HCT116 (cell line): ENCODE measurements at regions not wholly inside any gene's neighbourhood (a gene's known extent, or its start where the extent isn't known, plus 50 kb on each side); places are given as distances from the start of the nearest gene placed in this dataset.

Experiments
- ATAC-seq: fragments of 200-7000 bp; cut with Tn5 transposase; 2 replicates; pipeline ENCODE4 v1.9.1; 2020; ENCODE audit warnings: mild to moderate bottlenecking, moderate library complexity
- BruUV-seq: library from RNA; stranded (reverse); fragments of 400-500 nt; replicated peaks from 2 replicates; lab custom pipeline; 2021; lab: Mats Ljungman, UMichigan
- CTCF ChIA-PET: fragments of 300-600 bp; sonication (Branson Sonifier 250); formaldehyde crosslinking; loops from one replicate; lab custom pipeline; 2021; ENCODE audit warnings: antibody characterized with exemption; lab: Charles Lee
- POLR2A ChIA-PET: fragments of 300-600, 350-600 bp; sonication (Branson Sonifier 250); formaldehyde crosslinking; loops from one replicate; lab custom pipeline; 2021; ENCODE audit warnings: antibody characterized with exemption; lab: Charles Lee
- RAD21 ChIA-PET, 2 experiments: fragments of 300-600 bp; sonication (Branson Sonifier 250); formaldehyde crosslinking; loops; one replicate each; lab custom pipeline; 2023; ENCODE audit warnings: low total read pairs in 2 of 2; ENCODE audit not compliant: uncharacterized antibody in 2 of 2, unreplicated experiment in 2 of 2, low non-redundant PET in 1 of 2; lab: Charles Lee
- DNase-seq: peaks from one replicate; pipeline ENCODE4 v3.0.0-alpha.2; 2010; ENCODE audit warnings: low read depth, low spot score
- H2AFZ ChIP-seq: fragments of 200-600 bp; shearing (Covaris generic), sonication (generic); 2 replicates; pipeline ENCODE4 v1.6.1; 2017; ENCODE audit warnings: low read depth, mixed run types, mixed read lengths, antibody characterized with exemption, low read length; ENCODE audit not compliant: poor library complexity, severe bottlenecking
- H3K27ac ChIP-seq: 2 replicates; pipeline ENCODE4 v1.5.1; 2012; ENCODE audit warnings: low read depth, low read length
- H3K27me3 ChIP-seq: fragments of 200-600 bp; sonication (generic); 2 replicates; pipeline ENCODE4 v1.6.1; 2016; ENCODE audit warnings: mixed run types, low read length, mixed read lengths; ENCODE audit not compliant: insufficient read depth
- H3K36me3 ChIP-seq, 2 experiments: fragments of 200-500 bp in 1 of 2; fragments of 200-600 bp in 1 of 2; sonication (Bioruptor generic) in 1 of 2; sonication (generic) in 1 of 2; 2 replicates each; pipeline versions ENCODE4 v1.5.1 to v1.6.1; 2014 to 2016; ENCODE audit warnings: low read length in 2 of 2, inconsistent platforms in 1 of 2, mixed read lengths in 1 of 2, mixed run types in 1 of 2; ENCODE audit not compliant: insufficient read depth in 2 of 2, control insufficient read depth in 1 of 2
- H3K4me1 ChIP-seq, 2 experiments: fragments of 200-600 bp in 1 of 2; sonication (generic) in 1 of 2; 2 replicates each; pipeline versions ENCODE4 v1.5.1 to v1.6.1; 2012 to 2017; ENCODE audit warnings: low read length in 2 of 2, inconsistent platforms in 1 of 2, mild to moderate bottlenecking in 1 of 2, mixed read lengths in 1 of 2, mixed run types in 1 of 2, moderate library complexity in 1 of 2; ENCODE audit not compliant: insufficient read depth in 2 of 2, control insufficient read depth in 1 of 2
- H3K4me2 ChIP-seq: fragments of 200-600 bp; sonication (generic); 2 replicates; pipeline ENCODE4 v1.6.1; 2017; ENCODE audit warnings: mixed run types, low read length, mixed read lengths
- H3K4me3 ChIP-seq, 2 experiments: fragments of 200-600 bp in 1 of 2; sonication (generic) in 1 of 2; replicated peaks in 1 of 2; 2 replicates each; pipeline ENCODE4 v1.5.1; 2011 to 2016; ENCODE audit warnings: low read length in 2 of 2, control low read depth in 1 of 2, low read depth in 1 of 2, mild to moderate bottlenecking in 1 of 2, mixed read lengths in 1 of 2, mixed run types in 1 of 2
- H3K79me2 ChIP-seq: fragments of 200-600 bp; sonication (generic); 2 replicates; pipeline ENCODE4 v1.6.1; 2017; ENCODE audit warnings: mild to moderate bottlenecking, mixed run types, low read length, moderate library complexity, mixed read lengths; ENCODE audit not compliant: insufficient read depth
- H3K9ac ChIP-seq: fragments of 200-600 bp; sonication (generic); 2 replicates; pipeline ENCODE4 v1.6.1; 2016; ENCODE audit warnings: low read length, mixed read lengths
- H3K9me2 ChIP-seq: fragments of 200-600 bp; sonication (generic), shearing (Covaris generic); 2 replicates; pipeline ENCODE4 v1.6.1; 2017; ENCODE audit warnings: mixed run types, mild to moderate bottlenecking, moderate library complexity; ENCODE audit not compliant: insufficient read depth
- H3K9me3 ChIP-seq, 2 experiments: fragments of 200-500 bp in 1 of 2; fragments of 200-600 bp in 1 of 2; sonication (Bioruptor generic) in 1 of 2; sonication (generic) in 1 of 2; 2 replicates each; pipeline ENCODE4 v1.6.1; 2014 to 2017; ENCODE audit warnings: low read length in 2 of 2, mixed read lengths in 2 of 2, inconsistent platforms in 1 of 2, low read depth in 1 of 2, mild to moderate bottlenecking in 1 of 2, mixed run types in 1 of 2, moderate library complexity in 1 of 2; ENCODE audit not compliant: control insufficient read depth in 1 of 2, insufficient read depth in 1 of 2
- H4K20me1 ChIP-seq: fragments of 200-600 bp; sonication (generic), shearing (Covaris generic); 2 replicates; pipeline ENCODE4 v1.6.1; 2017; ENCODE audit warnings: mixed run types, mild to moderate bottlenecking, moderate library complexity; ENCODE audit not compliant: insufficient read depth
- CBX3 ChIP-seq: IDR thresholded peaks from 2 replicates; pipeline ENCODE4 v1.6.1; 2012; ENCODE audit warnings: low read depth
- CEBPB ChIP-seq: IDR thresholded peaks from 2 replicates; pipeline ENCODE4 v1.6.1; 2012; ENCODE audit warnings: low read depth
- EGR1 ChIP-seq: IDR thresholded peaks from 2 replicates; pipeline ENCODE4 v1.6.1; 2012; ENCODE audit warnings: low read depth
- ELF1 ChIP-seq: IDR thresholded peaks from 2 replicates; pipeline ENCODE4 v1.6.1; 2012; ENCODE audit warnings: low read depth, borderline replicate concordance
- EZH2phosphoT487 ChIP-seq: fragments of 200-600 bp; IDR thresholded peaks from 2 replicates; pipeline ENCODE4 v1.6.1; 2018; ENCODE audit warnings: antibody characterized with exemption, borderline replicate concordance
- FOSL1 ChIP-seq: IDR thresholded peaks from 2 replicates; pipeline ENCODE4 v1.6.1; 2012; ENCODE audit warnings: low read depth
- POLR2A ChIP-seq: IDR thresholded peaks from 2 replicates; pipeline ENCODE4 v1.7.0; 2011; ENCODE audit warnings: borderline replicate concordance; ENCODE audit not compliant: insufficient read depth, insufficient read length; ENCODE audit errors: extremely low read depth
- POLR2AphosphoS5 ChIP-seq: IDR thresholded peaks from 2 replicates; pipeline ENCODE4 v1.6.1; 2011; ENCODE audit warnings: mild to moderate bottlenecking, low read depth, low read length, moderate library complexity
- RAD21 ChIP-seq: IDR thresholded peaks from 2 replicates; pipeline ENCODE4 v1.6.1; 2012; ENCODE audit warnings: low read depth, mild to moderate bottlenecking
- SIN3A ChIP-seq: IDR thresholded peaks from 2 replicates; pipeline ENCODE4 v1.6.1; 2012; ENCODE audit warnings: low read depth
- SP1 ChIP-seq: IDR thresholded peaks from 2 replicates; pipeline ENCODE4 v1.6.1; 2012; ENCODE audit warnings: low read depth
- SRF ChIP-seq: IDR thresholded peaks from 2 replicates; pipeline ENCODE4 v1.6.1; 2012; ENCODE audit warnings: low read depth
- TCF7L2 ChIP-seq: IDR thresholded peaks from 2 replicates; pipeline ENCODE4 v1.7.0; 2011; ENCODE audit warnings: borderline replicate concordance, inconsistent platforms; ENCODE audit not compliant: insufficient read depth, insufficient read length; ENCODE audit errors: extremely low read depth
- YY1 ChIP-seq: IDR thresholded peaks from 2 replicates; pipeline ENCODE4 v1.6.1; 2011; ENCODE audit warnings: low read length, low read depth, moderate library complexity, mild to moderate bottlenecking; ENCODE audit not compliant: insufficient replicate concordance; ENCODE audit errors: extremely low read depth
- ZFX ChIP-seq: fragments of 450-650 bp; IDR thresholded peaks from 2 replicates; pipeline ENCODE4 v1.6.1; 2017
- ZNF274 ChIP-seq: fragments of 200-500 bp; sonication (Bioruptor generic); IDR thresholded peaks from 2 replicates; pipeline ENCODE4 v1.6.1; 2014; ENCODE audit warnings: mild to moderate bottlenecking, low read depth, low read length, inconsistent platforms
- intact Hi-C: fragments of 100-400 bp; cut with micrococcal nuclease; formaldehyde crosslinking; loops from 2 replicates; pipeline ENCODE4 v1.10.0; 2022
- TF ChIP-seq, protein P1 (sequence below): IDR thresholded peaks from 2 replicates; pipeline ENCODE4 v1.6.1; 2011; ENCODE audit warnings: mild to moderate bottlenecking, low read length, moderate library complexity; ENCODE audit not compliant: insufficient replicate concordance; ENCODE audit errors: extremely low read depth
- TF ChIP-seq, protein P2 (sequence below): IDR thresholded peaks from 2 replicates; pipeline ENCODE4 v1.6.1; 2012
- TF ChIP-seq, protein P3 (sequence below): IDR thresholded peaks from 2 replicates; pipeline ENCODE4 v1.6.1; 2012
- TF ChIP-seq, protein P4 (sequence below), 3 experiments: fragments of 200-600 bp in 1 of 3; sonication (generic) in 1 of 3; IDR thresholded peaks in 2 of 3; conservative IDR thresholded peaks in 1 of 3; 2 replicates each; pipeline ENCODE4 v1.5.1; 2012 to 2017; ENCODE audit warnings: low read depth in 2 of 3, low read length in 2 of 3, antibody characterized with exemption in 1 of 3, borderline replicate concordance in 1 of 3, control low read depth in 1 of 3, mild to moderate bottlenecking in 1 of 3, mixed read lengths in 1 of 3, mixed run types in 1 of 3, moderate library complexity in 1 of 3; ENCODE audit not compliant: insufficient read depth in 1 of 3

DNA sequence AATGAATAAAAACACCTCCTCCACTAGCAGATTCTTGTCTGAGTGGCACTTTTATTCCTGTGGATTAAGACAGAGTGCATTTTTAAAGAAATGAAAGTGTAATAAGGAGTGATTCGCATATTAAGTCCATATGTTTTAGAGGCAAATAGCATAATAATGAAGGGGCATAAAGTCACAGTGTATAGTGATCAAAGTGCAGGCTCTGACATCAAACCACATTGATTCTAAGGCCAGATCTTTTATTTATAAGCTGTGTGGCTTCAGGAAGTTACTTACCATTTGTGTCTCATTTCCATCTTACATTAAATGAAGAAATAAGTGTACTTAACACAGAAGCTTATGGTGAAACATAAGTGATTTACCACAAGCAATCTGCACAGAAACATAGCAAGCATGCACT is 332.8 kb downstream of the GASK1B start (continued):
- TF ChIP-seq POLR2AphosphoS5: no peak
- TF ChIP-seq POLR2A: no peak
- TF ChIP-seq CEBPB: no peak
- TF ChIP-seq, all 23 proteins: peak for 0

DNA sequence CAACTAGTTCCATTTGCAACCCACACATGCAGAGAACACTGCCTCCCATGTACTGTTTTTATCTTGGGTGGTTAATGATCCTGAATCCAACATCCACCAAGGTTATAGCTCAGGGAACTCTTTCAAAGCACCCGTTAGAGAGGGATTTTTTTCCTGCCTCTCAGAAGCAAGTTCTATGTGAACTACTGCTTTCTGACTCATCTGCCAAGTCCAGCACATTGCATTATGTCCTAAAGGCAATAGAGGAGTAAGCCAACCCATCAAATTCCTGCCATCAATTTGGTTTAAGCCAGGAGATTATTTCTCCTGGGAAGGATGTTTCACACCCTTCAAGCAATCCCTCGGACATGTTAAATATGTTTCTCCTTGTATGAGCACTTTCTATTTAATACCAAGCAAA is 334.5 kb downstream of the GASK1B start:
- H3K79me2 ChIP-seq: no peaks in the 10 kb centered on the region
- H3K27me3 ChIP-seq: no peaks in the 10 kb centered on the region
- H3K4me1 ChIP-seq: no peaks in the 10 kb centered on the region
- H4K20me1 ChIP-seq: no peaks in the 10 kb centered on the region
- H3K4me3 ChIP-seq: no peak overlapping the region
- RAD21 ChIA-PET: no interaction called here
- no TSS peak for BruUV-seq
- no peak overlapping the region for H3K9ac ChIP-seq
- TF ChIP-seq SRF: no peak
- no peak for TF ChIP-seq EZH2phosphoT487
- TF ChIP-seq CEBPB: no peak
- TF ChIP-seq POLR2A: no peak
- no peak for TF ChIP-seq SP1
- TF ChIP-seq EGR1: no peak
- TF ChIP-seq, protein P1, sequence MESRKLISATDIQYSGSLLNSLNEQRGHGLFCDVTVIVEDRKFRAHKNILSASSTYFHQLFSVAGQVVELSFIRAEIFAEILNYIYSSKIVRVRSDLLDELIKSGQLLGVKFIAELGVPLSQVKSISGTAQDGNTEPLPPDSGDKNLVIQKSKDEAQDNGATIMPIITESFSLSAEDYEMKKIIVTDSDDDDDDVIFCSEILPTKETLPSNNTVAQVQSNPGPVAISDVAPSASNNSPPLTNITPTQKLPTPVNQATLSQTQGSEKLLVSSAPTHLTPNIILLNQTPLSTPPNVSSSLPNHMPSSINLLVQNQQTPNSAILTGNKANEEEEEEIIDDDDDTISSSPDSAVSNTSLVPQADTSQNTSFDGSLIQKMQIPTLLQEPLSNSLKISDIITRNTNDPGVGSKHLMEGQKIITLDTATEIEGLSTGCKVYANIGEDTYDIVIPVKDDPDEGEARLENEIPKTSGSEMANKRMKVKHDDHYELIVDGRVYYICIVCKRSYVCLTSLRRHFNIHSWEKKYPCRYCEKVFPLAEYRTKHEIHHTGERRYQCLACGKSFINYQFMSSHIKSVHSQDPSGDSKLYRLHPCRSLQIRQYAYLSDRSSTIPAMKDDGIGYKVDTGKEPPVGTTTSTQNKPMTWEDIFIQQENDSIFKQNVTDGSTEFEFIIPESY: no peak
- TF ChIP-seq ZFX: no peak
- no peak for TF ChIP-seq YY1
- TF ChIP-seq, protein P2, sequence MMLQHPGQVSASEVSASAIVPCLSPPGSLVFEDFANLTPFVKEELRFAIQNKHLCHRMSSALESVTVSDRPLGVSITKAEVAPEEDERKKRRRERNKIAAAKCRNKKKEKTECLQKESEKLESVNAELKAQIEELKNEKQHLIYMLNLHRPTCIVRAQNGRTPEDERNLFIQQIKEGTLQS: no peak
- TF ChIP-seq FOSL1: no peak
- no peak for TF ChIP-seq TCF7L2
- no peak for TF ChIP-seq CBX3
- TF ChIP-seq RAD21: no peak
- TF ChIP-seq, protein P3, sequence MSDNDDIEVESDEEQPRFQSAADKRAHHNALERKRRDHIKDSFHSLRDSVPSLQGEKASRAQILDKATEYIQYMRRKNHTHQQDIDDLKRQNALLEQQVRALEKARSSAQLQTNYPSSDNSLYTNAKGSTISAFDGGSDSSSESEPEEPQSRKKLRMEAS: no peak
- TF ChIP-seq, protein P4, sequence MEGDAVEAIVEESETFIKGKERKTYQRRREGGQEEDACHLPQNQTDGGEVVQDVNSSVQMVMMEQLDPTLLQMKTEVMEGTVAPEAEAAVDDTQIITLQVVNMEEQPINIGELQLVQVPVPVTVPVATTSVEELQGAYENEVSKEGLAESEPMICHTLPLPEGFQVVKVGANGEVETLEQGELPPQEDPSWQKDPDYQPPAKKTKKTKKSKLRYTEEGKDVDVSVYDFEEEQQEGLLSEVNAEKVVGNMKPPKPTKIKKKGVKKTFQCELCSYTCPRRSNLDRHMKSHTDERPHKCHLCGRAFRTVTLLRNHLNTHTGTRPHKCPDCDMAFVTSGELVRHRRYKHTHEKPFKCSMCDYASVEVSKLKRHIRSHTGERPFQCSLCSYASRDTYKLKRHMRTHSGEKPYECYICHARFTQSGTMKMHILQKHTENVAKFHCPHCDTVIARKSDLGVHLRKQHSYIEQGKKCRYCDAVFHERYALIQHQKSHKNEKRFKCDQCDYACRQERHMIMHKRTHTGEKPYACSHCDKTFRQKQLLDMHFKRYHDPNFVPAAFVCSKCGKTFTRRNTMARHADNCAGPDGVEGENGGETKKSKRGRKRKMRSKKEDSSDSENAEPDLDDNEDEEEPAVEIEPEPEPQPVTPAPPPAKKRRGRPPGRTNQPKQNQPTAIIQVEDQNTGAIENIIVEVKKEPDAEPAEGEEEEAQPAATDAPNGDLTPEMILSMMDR (IDR thresholded peaks at IDR 0.05 in 2 of 3, conservative IDR thresholded peaks at IDR 0.05 in 1 of 3; ENCODE audit: borderline replicate concordance in 1 of 3, insufficient read depth in 1 of 3, low read depth in 2 of 3, low read length in 2 of 3): no peak
- TF ChIP-seq ELF1: no peak
- no peak for TF ChIP-seq SIN3A
- TF ChIP-seq ZNF274: no peak
- no peak overlapping the region for H3K4me2 ChIP-seq
- DNase-seq: no peak
- H3K9me2 ChIP-seq: no peaks in the 10 kb centered on the region; the same call in 1 of the 2 replicates
- POLR2A ChIA-PET: no interaction called here
- CTCF ChIA-PET: no interaction called here
- intact Hi-C loops: no loop called here
- H3K36me3 ChIP-seq: no peaks in the 10 kb centered on the region
- H2AFZ ChIP-seq: no peak overlapping the region
- no peak overlapping the region for H3K27ac ChIP-seq
- no peak for ATAC-seq
- no peaks in the 10 kb centered on the region for H3K9me3 ChIP-seq
